DMS 273 (cell line): ENCODE measurements at regions not wholly inside any gene's neighbourhood (a gene's known extent, or its start where the extent isn't known, plus 50 kb on each side); places are given as distances from the start of the nearest gene placed in this dataset.

ENCODE experiments used
- DNase-seq: peaks from one replicate; lab custom pipeline; 2025; ENCODE audit not compliant: unreplicated experiment; lab: John Stamatoyannopoulos, UW

DNA sequence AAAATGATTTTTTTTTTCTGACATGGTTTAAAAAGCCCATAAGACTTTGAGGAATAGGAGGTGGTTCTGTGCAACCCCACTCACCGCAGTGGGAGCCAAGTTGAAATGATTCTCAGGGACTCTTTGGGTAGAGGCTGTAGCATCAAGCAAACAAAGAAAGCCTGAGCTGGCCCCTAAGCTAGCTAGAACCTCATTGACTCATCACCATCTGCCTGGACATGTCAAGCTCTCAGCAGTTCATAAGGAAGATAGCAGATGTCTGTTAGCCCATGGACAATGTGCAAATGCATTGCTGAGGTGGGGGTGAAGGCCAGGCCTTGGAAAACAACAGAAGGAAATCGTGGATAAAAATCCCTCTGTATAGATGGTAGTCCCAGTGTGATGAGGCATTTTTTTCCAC is 234.8 kb downstream of the NR2F2 start:
- no peak for DNase-seq

DNA sequence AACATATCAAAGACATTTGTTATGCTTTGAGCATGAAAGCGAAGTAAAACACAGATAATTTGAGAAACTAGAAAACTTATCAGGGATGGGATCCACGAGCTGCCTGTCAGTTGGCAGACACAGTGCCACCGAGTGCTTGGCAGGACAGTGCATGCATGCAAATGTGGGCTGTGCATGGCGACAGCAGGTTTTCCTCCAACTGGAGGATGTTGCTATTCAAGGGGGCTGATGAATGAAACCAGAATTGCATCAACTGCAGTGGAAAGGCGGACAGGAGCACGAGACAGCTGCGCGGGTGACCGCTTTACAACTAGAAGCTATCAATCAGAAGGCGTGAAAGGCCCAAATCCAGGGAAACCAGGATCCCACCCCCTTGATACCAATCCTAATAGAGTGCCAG is 244.3 kb downstream of the NR2F2 start:
- DNase-seq = no peak

DNA sequence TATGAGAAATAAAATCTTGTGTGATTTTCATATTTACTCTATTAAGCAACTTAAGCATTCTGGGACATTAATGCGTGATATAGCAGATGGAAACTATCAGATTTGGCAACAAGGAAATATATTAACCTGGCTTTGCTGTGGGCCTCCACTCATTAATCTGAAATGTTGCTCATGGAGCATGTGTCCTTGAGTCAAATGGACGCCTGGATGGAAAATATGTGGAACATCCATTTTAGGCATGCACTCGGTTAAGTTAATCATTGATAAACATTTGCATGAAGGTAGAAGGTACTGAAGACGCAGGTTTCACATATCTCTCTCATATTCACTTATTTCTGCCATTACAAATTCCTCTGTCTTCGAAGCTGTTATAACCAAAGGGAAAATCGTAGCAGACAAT is 246.1 kb downstream of the NR2F2 start:
- DNase-seq = no peak

DNA sequence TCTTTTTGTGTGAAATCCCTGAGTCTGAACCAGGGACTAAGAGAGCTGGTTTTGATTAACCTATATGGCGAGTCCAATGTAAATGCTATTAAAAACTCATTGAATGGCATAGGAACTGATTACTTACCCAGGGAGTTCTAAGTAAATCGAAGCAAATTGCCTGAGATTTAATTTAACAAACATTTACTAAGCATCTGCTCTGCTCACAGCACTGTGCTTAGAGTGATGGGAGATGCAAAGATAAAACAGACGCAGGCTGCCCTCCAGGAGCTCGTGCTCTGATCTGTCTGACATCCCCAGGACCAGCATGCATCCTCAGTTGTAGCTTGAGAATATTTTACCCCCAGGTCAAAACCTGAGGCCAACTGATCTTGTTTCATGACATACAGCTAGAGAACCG is 247.9 kb downstream of the NR2F2 start:
- DNase-seq = no peak

DNA sequence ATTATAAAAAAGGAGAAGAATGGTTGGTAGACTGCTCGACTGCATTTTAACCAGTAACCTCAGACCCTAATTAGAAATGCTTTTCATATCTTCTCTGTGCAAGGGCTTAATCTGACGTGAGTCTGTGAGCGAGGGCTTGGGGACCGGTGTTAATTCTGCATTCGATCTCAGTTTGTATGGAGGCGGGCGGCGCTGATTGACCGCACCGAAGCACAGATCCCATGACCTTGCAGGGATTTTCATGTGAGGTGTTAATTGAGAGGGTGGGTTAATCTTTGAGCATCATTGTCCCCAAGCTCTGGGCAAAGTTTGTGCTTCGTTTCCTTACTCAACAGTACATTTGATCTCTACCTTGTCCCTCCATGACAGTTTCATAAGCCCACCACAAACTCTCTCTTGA is 250.9 kb downstream of the NR2F2 start:
- DNase-seq = no peak

DNA sequence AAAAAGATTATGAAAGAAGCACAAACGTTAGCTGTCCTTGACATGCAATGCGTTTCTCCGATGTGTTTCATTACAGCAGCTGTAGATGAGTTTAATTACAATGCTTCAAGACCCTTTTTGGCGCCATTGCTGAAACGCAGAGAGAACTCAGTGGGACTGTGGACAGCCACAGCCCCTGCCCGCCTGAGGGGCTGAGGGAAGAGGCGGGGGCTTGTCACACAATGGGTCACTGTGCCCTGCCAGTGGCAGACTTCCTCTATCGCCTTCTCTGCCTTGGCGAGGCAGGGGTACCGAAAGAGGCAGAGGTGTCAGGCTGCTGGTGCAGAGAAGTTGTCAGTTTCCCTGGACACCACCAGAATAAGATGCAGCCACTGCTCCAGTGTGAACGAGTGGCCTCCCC is 252.0 kb downstream of the NR2F2 start:
- no peak for DNase-seq

DNA sequence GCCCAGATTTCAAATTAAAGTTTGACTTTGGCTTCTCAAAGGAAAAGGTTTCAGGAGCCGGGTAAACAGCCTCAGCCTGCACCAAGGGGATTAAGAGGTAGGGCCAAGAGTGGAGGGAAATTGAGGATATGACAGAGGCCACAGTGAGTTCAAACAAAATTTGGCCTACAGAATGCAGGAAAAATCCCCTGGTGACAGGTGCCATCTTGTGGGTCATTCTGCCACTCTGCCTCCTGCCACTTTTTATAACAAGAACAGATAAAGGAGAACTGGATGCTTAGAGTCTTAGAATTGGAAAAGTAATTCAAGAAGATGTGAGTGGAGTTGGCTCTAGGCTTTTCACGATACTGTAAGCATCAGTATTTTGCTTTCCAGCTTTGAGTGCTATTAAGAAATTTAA is 253.2 kb downstream of the NR2F2 start:
- no peak for DNase-seq

DNA sequence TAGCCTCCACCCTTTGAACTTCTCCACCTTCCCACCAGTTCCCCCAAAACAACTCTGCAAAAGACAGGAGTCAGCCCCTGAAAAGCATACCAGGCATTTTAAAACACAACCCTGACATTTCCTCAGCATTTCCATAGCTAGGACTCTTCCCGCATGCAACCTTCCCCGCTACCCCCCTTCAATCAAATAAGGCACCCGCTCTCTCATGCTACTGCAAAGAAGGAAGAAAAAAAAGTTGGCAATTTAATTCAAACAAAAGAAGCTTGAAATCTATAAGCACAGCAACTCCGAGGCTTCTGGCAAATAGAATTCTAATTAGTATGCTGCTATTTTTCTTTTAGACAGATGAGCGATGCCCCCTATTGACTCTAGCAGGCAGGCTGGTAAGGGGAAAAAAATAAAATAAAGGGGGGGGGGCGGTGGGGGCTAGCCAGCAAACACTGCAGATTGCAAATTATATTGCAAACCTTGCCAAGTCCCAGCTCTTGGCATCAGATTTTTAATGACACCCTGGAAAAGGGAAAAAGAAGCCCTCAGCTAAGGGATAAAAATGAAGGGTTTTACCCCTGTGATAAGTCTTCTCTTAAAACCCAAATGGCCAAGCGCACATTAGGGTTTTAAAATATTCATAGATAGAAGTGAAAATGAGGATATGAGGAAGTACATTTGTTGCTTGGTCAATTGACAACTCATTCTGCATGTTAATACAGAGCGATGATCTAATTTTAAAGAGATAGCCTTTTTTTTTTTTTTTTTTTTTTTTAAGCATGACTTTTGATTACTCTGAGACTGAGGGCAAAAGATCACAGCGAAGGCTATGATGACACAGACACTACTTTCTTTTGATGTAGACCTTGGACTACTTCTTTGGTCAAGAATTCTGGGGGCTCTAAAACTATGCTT is 255.2 kb downstream of the NR2F2 start:
- DNase-seq = no peak

DNA sequence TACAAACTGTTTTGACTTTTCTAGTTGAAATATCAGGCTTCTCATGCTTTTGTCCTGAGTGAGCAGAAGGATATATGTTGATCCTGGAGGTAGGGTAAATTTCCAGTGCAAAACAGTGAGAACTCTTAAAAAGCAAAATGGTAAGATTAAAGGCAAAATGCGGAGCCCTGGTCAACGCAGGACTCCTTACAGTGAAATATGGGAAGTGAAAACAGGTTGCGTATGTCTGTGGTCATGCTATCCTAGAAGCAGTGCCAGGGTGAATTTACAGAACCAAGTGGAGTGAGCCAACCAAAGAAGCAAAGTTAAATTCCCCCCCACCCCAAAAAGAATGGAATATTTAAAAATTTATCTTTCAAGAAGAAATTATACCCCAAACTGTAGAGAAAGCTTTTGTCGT is 256.4 kb downstream of the NR2F2 start:
- DNase-seq = no peak

DNA sequence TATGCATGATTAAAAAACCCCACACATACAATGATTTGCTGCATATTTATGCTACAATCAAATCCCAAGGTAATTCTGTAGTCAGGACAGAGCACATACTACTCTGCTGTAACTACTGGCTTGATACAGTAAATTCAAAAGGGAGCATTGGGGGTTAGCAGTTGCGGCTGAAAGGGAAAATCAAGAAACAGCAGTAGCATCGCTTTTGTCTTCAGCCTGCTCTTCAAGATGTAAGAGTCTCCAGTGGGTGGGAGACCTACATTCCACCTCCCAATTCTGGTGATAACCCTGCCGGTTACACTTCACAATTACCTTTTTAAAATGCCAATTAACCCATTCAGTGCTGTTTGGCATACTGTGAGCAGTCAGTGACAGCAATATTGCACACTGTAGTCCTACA is 259.4 kb downstream of the NR2F2 start:
- DNase-seq = no peak

DNA sequence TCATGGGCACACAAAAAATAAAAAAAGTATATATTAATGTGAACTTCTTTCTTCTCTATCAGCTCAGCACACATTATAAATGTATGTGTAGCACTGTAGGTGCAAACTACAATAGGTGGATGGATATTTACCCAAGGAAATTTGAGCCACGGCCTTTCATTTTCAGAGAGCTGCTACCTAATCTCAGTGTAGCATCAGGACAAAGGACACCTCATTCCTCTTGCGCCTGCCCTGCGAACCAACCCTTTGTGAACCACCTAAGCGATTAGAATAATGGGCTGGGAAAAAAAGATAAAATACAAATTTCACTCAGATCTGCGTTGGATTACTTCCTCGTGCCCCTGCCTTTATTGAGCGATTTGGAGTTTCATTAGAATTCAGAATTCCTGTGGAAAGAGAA is 263.2 kb downstream of the NR2F2 start:
- no peak for DNase-seq

DNA sequence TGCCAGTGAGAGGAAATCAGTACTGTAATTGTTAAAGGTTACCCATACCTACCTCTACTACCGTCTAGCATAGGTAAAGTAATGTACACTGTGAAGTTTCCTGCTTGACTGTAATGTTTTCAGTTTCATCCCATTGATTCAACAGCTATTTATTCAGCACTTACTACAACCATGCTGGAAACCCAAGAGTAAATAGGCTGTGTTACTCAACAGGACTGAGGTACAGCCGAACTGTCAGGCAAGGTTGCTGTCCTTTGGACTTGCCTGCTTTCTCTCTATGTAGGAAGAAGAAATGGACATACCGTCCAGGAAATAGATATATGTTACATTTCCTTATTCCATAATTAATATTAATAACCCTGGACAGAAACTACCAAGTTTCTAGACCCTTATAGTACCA is 265.5 kb downstream of the NR2F2 start:
- no peak for DNase-seq

DNA sequence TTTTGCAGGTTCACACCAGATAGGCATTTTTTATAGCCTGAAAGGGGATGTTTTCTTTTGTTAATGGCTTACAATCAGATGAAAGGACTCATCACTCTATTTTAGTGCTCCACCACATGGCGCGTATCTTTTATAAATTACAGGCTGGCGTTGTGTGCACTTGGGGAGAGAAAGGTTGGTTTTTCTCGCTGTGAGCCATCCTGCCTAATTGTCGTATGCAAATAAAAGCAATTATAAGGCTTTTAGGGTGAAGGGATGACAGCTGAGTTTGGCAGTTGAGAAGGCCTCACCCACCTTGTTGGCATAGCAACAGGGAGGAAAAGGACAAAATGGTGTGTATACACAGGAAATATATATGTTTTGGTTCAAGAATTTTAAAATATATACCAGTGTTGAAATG is 268.0 kb downstream of the NR2F2 start:
- no peak for DNase-seq

DNA sequence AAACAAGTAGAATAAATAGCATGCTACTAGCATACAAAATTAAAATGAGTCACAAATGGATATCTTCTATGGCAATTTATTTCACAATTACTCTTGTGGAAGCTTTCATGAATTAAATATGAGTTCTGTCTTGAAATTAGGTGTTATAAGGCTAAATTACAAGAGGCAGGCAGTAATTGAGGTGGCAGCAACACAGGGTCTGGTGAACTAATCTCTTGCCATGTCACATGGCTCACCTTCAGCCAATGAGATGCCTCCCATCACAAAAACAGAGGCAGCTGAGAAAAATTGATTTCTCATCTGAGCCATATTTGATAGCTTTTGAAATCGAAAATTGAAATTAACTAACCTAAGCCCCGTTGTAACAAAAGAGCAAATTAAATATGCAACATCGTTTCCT is 268.8 kb downstream of the NR2F2 start:
- DNase-seq = no peak

DNA sequence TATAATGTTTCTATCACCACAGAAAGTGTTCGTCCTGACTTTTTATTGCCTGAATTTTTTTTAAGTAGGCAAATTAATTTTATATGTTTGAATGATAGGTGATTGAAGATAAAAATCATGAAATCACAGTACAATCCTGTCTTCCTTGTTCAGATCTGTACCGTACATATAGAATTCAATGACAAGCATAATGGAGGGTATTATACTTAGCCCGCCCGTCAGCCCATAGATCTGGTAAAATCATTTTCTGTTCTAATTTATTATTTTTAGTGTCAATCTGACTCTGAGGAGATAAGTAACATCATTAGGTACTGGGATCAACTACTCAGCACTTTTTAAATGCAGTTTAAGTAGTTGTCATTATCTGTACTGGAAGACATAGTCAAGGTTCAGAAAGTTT is 269.9 kb downstream of the NR2F2 start:
- no peak for DNase-seq

DNA sequence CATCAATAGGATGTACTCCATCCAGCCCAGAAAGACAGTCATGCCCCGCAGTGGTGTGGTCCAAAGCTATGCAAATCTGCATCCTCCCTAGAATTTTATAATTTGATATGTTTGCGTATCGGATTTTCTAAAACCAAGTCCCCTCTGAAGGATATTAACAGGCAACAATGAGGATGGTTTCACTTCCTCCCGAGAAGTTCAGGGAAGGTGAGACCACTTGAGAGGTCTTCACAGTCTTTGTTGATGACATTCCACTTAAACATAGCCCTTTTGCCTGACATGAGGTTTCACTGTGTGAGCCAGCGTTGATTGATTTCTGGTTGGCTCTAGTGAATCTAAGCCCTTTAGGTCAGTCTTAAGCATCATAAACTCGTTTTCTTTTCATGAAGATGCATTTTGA is 276.1 kb downstream of the NR2F2 start:
- no peak for DNase-seq

DNA sequence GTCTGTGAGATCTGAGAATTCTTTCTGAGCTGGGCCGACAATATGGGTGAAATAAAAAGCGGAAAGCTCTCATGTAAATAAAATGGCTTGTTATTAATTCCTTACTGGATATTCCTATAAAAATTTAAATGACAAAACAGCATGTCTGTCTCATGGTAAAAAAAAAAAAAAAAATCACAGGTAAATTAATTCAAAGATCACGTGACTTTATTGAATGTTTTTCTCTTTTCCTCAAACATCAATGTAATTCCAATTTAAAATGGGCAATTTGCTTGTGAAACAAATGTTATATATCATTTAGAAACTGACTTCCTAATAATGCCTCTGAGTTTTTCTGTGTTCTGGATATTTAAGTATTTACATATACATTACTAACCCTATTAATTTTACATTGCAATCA is 280.3 kb downstream of the NR2F2 start:
- DNase-seq = no peak

DNA sequence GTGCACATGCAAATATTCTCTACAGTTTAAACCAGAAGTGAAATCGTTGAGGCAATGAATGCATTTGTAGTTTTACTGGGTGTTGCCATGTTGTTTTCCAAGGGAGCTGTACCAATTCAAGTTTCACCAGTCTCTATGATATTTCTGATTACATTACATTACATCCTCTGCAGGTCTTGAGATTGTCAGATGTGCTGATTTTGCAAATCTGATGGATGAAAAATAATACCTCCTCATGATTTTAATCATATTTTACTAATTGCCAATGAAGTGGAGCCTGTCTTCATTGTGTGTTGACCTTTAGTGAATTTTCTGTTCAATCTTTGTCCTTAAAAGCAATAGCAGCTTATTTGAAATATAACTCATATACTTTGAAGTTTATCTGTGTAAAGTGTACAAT is 282.4 kb downstream of the NR2F2 start:
- DNase-seq = no peak

DNA sequence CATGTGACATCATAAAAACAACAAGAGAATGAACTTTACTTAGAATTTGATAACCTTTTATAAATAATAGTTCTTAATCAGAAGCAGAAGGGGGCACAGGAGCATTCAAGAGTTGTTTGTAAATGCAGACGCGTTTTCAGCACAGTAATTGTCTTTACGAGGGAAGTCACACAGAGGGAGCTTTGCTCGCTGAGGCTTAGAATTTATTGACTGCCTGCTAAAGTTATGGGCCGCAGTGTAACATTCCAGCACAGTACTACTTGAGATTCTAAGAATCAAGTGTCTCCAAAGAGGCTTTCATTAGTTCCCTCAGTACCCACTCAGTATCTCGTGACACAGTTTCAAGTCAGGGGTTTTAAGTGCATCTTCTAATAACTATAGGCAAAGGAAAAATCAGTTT is 288.7 kb downstream of the NR2F2 start:
- DNase-seq = no peak

DNA sequence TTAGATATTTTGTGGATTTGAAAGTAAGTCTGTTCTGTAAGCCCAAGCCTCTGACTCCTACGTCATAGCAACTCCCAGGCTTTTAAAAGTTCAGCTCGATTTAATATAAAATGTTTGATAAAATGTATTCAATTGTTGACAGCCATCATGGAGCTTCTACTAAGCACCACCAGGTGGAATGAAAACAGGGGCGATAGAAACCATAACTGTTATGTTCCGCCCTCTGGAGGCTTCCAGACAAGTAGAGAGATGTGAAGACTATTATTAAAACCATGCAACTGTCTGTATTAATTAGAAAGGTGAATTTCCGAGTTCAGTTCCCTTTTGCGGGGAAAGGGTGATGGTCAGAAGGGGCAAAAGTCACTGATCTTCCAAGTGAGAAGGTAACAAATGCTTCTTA is 292.2 kb downstream of the NR2F2 start:
- DNase-seq = no peak

DNA sequence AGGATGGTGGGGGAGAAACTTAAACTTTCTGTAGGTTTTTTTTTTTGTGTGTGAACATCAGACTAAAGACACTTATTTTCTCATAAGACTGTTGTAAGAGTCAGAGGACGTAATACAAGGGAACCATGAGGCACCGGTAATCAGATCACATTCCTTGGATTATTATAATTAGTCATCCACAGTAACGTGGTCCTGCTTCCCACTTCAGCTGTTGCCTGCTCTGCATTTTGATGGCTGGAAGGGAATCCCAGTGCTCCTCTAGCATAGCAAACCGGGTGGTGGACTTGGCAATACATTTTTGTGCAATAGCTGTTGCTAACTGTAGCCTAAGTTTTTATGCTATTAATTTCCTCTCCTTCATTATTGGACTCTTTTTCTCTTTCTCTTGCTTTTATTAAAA is 294.8 kb downstream of the NR2F2 start:
- DNase-seq = no peak

DNA sequence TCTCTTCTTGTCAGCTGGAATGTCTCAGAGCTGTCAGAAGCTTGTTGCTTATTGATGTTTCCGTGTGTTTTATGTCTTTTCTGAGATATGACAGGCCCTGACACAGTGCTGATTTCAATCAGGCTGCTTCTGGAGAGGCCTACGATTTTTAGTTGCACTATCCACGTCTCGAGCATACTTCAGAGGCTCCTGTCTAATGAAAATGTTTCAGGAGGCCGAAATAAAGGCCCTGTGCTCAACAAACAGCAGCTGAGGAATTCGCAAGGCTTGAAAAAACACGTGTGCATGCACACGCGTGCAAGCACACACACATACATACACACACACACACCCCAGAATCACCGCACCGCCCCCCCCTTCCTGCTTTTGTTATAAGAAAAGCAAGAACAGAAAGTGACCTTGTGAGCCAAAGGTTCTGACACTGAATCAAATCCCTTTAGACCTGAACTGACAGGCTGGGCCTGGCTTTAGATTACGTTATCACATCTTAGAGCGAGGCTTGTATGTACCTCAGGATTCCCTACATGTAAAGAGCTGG is 296.6 kb downstream of the NR2F2 start:
- no peak for DNase-seq

DNA sequence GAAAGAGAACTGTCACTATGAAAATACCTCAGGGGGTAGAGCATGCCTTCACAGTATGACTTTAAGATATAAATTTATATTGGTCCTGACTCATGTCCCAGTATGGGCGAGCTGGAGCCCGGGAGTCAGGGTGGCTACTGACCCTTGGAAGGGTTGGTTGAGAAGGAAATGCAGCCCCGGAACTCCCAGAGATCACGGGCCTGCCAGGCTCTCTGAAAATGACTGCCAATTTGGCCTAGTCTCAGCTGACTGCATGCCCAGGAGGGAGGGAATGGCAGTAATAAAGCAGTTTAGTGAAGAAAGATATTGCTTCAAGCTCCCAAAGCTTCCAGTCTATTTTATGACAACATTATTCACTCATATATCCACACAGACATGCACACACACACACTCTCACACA is 299.0 kb downstream of the NR2F2 start:
- no peak for DNase-seq
